ENCODE measurements at regions not wholly inside any gene's neighbourhood (a gene's known extent, or its start where the extent isn't known, plus 50 kb on each side); places are given as distances from the start of the nearest gene placed in this dataset.

DNA sequence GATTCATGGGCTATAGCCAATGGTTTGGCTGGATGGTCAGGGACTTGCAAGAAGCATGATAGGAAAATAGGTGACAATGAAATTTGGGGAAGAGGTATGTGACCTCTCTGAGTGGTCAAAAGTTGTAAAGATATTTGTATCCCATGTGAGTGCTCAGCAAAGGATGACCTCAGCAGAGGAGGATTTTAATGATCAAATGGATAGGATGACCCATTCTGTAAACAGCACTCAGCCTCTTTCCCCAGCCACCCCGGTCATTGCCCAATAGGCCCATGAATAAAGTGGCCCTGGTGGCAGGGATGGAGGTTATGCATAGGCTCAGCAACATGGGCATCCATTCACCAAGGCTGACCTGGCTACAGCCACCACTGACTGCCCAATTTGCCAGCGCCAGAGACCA is 138.4 kb upstream of the SPDL1 start:
- no peak for DNase-seq

- DNase-seq: no peak
Measured at GRCh38 chr5:169442913-169443784, 140.4 kb upstream of the SPDL1 start.

DNA sequence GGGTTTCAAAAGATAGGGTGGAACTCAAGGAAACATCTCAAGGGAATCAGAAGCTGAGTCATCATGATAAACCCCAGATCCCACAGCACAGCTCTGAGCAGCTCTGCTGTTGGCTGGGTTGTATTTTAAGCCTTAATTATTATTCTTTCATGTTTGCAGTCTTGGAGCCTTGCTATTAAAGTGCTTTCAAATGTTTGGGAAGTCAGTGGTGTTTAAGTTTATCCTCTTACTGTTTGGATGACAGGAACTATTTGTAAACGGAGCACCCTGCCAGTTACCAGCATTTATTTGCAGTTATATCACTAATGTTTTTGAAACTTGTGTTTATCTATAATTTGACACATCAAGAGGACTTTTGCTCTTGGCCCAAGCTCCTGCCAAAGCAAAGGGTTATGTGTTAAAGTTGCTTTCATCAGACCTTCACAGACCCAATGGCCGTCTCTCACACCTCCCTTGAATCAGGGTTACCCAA is 141.1 kb upstream of the SPDL1 start:
- DNase-seq: no peak

DNA sequence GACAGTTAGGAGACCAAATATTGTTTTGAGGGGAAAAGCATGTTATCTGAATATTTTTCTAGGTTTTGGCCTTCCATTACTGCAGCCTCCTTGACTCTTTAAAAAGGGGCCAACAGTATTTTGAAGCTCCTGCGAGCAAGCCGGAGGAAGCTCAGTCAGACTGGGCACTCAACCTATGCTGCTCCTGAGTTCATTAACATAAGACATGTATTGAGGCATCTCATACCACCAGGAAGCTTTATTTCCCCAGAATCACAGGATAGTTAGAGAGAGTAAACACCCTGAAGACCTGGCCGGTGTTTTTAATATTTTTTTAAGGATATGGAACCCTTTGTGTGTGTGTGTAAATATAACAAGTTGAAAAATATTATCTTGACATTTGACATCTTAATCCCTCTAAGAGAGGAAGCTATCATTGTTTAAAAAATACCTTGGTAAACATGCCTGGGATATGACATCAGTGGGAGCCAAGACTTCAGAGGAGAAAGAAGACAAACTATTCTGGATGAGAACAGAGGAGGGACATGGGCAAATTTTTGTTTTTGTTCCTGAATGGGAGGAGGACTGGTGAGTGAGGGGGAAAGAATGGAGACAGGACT is 139.3 kb upstream of the SLIT3 start:
- DNase-seq: no peak

DNA sequence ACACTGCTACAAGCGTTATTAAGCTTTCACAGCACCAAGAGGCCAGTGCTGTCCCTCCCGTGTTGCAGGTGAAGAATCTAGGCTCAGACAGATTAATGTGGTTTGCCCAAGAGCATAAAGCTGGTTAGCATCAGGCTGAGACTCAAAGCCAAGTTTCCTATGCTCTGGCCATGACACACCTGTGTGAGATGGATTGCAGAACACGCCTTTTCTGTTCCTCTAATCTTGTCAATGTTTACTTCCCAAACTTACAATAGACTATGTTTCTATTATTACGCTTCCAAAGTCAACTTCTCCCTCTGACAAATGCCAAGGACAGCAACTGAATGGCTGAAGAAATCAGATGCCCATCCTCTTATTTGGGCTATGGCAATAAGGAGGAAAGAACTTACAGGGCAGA is 138.4 kb upstream of the SLIT3 start:
- no peak for DNase-seq

DNA sequence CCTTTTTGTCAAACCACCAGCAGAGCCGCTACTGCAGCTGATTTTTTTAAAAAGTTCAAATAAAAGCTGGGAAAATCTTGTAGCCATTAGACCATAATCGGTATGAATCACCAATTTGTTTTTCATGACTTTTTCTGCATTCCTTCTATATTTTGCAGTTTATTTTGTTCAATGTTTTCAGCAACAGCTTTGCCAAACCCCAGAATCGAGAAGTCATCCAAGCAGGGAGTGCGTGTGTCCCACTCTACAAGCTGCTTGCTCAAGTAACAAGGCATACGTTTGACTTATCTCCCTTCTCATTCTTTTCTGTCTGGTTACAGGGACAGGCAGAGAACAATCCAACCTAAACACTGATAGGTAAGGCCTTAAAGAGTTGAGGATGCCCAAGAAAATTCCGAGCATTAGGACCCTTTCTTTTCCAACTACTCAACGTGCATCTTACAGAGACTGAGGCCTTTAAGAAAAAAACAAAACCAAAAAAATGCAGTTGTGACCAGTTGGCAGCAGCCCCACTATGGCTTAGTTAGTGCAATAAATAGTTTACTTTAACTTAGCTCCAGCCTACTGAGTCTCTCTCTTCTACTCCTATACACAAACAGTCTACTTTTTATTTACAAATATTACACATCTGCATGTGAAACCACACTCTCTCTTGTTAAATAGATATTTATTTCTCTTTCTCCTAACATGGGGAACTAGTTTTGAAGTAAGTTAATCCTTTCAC is 134.7 kb upstream of the SLIT3 start:
- DNase-seq: no peak

- DNase-seq: no peak
Measured at GRCh38 chr5:169433221-169433651, 132.3 kb upstream of the SLIT3 start.

- no peak for DNase-seq
Measured at GRCh38 chr5:169431386-169431785, 130.4 kb upstream of the SLIT3 start.

GRCh38 chr5:169430671-169431070 is 129.7 kb upstream of the SLIT3 start:
- no peak for DNase-seq

DNA sequence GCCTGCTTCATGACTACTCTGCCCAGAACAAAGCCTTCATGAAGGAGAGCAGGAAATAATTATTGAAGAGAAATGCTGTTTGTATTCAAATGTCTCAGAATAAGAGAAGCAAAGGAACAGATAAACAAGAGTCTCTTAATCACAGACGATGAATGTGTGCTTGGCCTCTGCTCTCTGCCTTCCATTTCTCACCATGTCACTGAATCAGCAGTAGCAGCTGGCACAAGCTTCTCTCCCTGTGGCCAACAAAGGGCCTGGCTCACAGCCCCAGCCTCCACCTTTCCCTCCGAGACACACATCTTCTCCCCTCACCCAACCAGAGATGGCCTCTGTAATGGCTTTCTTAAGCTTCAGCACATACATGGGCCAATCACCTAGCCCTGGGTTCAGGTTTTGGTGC is 128.1 kb upstream of the SLIT3 start:
- DNase-seq: no peak

DNA sequence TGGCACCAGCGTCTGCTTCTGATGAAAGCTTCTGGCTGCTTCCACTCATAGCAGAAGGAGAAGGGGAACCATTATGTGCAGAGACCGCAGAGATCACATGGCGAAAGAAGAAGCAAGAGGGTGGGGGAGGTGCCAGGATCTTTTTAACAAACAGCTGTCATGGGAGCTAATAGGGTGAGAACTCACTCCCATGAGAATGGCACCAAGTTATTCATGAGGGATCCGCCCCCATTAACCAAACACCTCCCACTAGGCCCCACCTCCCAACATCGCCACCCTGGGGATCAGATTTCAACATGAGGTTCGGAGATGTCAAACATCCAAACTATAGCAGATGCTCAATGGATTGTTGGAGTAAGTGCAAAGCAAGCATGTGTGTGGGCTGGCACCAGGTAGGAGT is 125.8 kb upstream of the SLIT3 start:
- peak in 1 of 14 donors; percentile 1 for DNase-seq

DNA sequence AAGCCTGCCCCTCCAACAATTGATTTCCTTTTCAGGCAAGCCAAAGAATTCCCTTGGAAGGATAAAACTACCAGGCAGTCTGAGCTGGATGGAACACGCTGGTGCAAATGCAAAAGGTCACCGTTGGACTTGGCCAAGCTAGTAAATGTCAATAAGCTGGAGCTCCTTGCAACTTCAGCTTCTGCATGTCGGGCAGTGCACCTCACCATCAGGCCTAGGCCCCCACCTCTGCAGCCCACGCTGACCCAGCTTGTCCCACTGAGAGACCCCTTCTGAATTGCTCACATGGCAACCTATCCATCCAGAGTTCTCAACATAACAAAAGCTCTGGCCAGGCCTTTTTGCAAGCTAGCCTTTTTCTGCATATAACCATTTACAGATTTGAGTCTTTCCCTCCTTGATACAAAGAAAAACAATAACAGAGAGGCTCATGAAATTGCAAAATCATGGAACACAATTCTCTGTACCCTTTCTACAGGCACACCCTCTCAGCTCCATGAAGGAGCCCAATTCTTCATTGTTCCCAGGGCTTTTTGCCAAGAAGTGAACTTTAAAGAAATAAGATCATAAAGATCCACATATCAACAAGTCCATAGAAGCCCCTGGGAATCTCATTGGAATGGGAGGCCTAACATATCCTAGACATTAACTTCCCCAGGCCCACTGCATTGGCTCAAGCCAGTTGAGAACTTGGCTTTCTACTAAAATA is 123.9 kb upstream of the SLIT3 start:
- no peak for DNase-seq

- DNase-seq: no peak
Measured at GRCh38 chr5:169424279-169424655, 123.3 kb upstream of the SLIT3 start.

DNA sequence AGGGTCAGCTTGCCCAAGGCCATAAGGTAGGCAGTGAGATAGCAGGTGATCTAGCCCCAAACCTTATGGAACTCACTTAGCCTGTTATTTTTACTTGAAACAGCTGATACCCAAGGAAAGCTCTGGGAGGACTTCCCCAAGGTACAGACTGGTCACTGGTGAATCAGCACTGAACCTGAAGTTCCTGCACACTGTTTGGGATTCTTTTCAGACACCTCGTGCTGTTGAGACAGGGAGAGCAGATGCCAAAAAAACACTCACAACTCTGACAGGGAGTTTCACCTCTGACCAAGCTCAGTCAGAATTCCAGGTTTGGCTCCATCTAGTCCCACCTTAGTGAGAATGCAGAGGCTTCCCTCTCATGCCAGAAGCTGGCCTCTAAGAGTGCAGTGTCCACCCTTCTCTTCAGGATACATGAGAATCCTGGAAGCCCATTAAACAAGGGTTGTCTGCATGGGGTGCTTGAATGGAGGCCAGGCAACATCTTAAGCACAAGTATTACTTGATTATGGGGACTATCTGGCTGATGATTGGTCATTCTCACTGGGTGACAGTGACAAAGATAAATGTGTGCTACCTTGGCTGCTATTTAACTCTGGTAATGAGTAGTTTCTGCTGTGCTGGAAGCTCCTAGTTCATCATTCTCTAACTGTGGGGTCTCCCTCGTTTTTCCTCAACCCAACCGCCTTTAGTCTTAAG is 122.8 kb upstream of the SLIT3 start:
- DNase-seq: no peak

GRCh38 chr5:169422087-169422486 is 121.1 kb upstream of the SLIT3 start:
- no peak for DNase-seq

DNA sequence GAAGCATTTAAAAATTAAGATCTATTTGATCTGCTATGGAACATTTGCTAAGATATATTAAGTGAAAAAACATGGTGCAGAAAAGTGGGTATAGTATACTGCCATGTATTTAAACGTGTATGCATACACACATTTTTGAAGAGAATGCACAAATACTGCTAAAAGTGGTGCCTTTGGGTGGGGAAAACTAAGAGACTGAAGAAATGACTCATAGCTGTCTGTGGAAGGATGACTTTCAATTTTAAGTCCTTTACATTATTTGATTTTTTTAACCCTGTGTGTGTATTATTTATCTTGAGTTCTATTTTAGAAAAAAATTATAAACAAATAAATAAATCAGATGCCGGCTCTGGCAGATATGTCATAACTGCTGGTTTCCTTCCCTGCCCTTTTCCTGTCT is 120.7 kb upstream of the SLIT3 start:
- no peak for DNase-seq

- DNase-seq: peak in 1 of 14 donors; percentile 14
Measured at GRCh38 chr5:169417676-169418075, 116.7 kb upstream of the SLIT3 start.

GRCh38 chr5:169416583-169417196 is 115.8 kb upstream of the SLIT3 start:
- DNase-seq: no peak

- DNase-seq: no peak
Measured at GRCh38 chr5:169415948-169416347, 115.0 kb upstream of the SLIT3 start.

DNA sequence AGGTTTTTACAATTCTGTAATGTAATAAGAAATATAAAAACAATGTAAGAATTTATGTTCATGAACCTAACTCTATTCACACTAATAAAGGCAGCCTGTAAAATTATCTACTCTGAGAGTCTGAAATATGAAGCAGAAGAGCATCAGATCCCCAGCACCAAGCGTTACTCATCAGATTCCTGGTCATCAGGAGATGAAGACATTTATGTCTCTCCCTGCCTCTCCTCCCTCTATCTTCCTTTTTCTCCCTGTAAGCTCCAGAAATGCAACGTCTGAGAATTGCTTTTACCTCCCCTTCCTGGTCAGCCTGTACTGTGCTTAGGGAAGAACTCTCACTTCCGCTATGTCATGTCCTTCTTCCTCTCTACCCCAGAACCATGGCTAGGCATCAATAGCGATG is 114.4 kb upstream of the SLIT3 start:
- DNase-seq: no peak

GRCh38 chr5:169413416-169413815 is 112.5 kb upstream of the SLIT3 start:
- no peak for DNase-seq

- DNase-seq: no peak
Measured at GRCh38 chr5:169412831-169413230, 111.9 kb upstream of the SLIT3 start.
